CD4-positive, alpha-beta memory T cell (primary cell): ENCODE measurements at regions not wholly inside any gene's neighbourhood (a gene's known extent, or its start where the extent isn't known, plus 50 kb on each side); places are given as distances from the start of the nearest gene placed in this dataset.

Experiments used
- CTCF ChIA-PET: fragments of 350-600 bp; sonication (Branson Sonifier 250); formaldehyde crosslinking; loops from one replicate; lab custom pipeline; 2021; ENCODE audit warnings: inconsistent platforms; ENCODE audit not compliant: partially characterized antibody; lab: Charles Lee
- POLR2A ChIA-PET: fragments of 350-600 bp; sonication (Branson Sonifier 250); formaldehyde crosslinking; loops from one replicate; lab custom pipeline; 2021; ENCODE audit not compliant: partially characterized antibody; lab: Charles Lee
- DNase-seq, 5 donors: peaks; one replicate each; pipeline versions ENCODE4 v3.0.0 to v3.0.0-alpha.2; 2020 to 2022; ENCODE audit warnings: mixed read lengths in 1 of 5
- H3K27ac ChIP-seq: one replicate; pipeline ENCODE4 v1.7.0; 2013; ENCODE audit warnings: low read depth, low read length
- H3K27me3 ChIP-seq: 2 replicates; pipeline ENCODE4 v1.7.0; 2013; ENCODE audit warnings: mild to moderate bottlenecking, low read length, moderate library complexity; ENCODE audit not compliant: insufficient read depth
- H3K36me3 ChIP-seq: 2 replicates; pipeline ENCODE4 v1.7.0; 2013; ENCODE audit warnings: mild to moderate bottlenecking, low read length, moderate library complexity; ENCODE audit not compliant: insufficient read depth
- H3K4me1 ChIP-seq: 2 replicates; pipeline ENCODE4 v1.7.0; 2013; ENCODE audit warnings: mild to moderate bottlenecking, low read length, moderate library complexity; ENCODE audit not compliant: insufficient read depth
- H3K4me3 ChIP-seq, 2 donors: one replicate each; pipeline ENCODE4 v1.7.0; 2013; ENCODE audit warnings: low read length in 2 of 2, mild to moderate bottlenecking in 1 of 2
- H3K9me3 ChIP-seq, 2 donors: one replicate each; pipeline ENCODE4 v1.7.0; 2013; ENCODE audit warnings: low read length in 2 of 2, control low read depth in 1 of 2; ENCODE audit not compliant: control insufficient read depth in 1 of 2
- H3K27ac Mint-ChIP-seq, 7 donors: one replicate each; pipeline ENCODE4 v1.8.0; 2020 to 2021; ENCODE audit warnings: mixed read lengths in 7 of 7, mild to moderate bottlenecking in 6 of 7, inconsistent platforms in 3 of 7, moderate library complexity in 3 of 7
- H3K27me3 Mint-ChIP-seq, 2 donors: one replicate each; pipeline ENCODE4 v1.8.0; 2020 to 2021; ENCODE audit warnings: mixed read lengths in 2 of 2
- H3K36me3 Mint-ChIP-seq, 2 donors: one replicate each; pipeline ENCODE4 v1.8.0; 2020 to 2021; ENCODE audit warnings: mixed read lengths in 2 of 2, inconsistent platforms in 1 of 2, mild to moderate bottlenecking in 1 of 2
- H3K4me1 Mint-ChIP-seq, 4 donors: one replicate each; pipeline ENCODE4 v1.8.0; 2020 to 2021; ENCODE audit warnings: mixed read lengths in 4 of 4, mild to moderate bottlenecking in 1 of 4
- H3K4me3 Mint-ChIP-seq, 8 donors: one replicate each; pipeline ENCODE4 v1.8.0; 2020 to 2021; ENCODE audit warnings: mixed read lengths in 8 of 8, mild to moderate bottlenecking in 7 of 8, moderate library complexity in 6 of 8, inconsistent platforms in 3 of 8
- H3K9me3 Mint-ChIP-seq, 8 donors: one replicate each; pipeline ENCODE4 v1.8.0; 2020 to 2021; ENCODE audit warnings: mixed read lengths in 8 of 8, mild to moderate bottlenecking in 5 of 8, inconsistent platforms in 3 of 8, moderate library complexity in 1 of 8
- intact Hi-C: fragments of 100-400 bp; cut with micrococcal nuclease; formaldehyde crosslinking; loops from one replicate; pipeline ENCODE4 v1.15.1; 2023

- H3K27ac ChIP-seq = no peak overlapping the region
- no peak for DNase-seq
- Mint-ChIP-seq H3K27me3 (no peaks in the 10 kb centered on the region), H3K4me3 (no peak overlapping the region), H3K9me3 (peaks cover 0 to 2% (median 0%) of the 10 kb centered on the region in 8 donors), H3K27ac (no peak overlapping the region), H3K36me3 (no peaks in the 10 kb centered on the region), H3K4me1 (no peaks in the 10 kb centered on the region)
- no peaks in the 10 kb centered on the region for H3K27me3 ChIP-seq
- intact Hi-C loops = no loop called here
- ChIA-PET CTCF (no interaction called here), POLR2A (no interaction called here)
- no peaks in the 10 kb centered on the region for H3K9me3 ChIP-seq
- H3K4me3 ChIP-seq = no peak overlapping the region
- H3K36me3 ChIP-seq = no peaks in the 10 kb centered on the region
- no peaks in the 10 kb centered on the region for H3K4me1 ChIP-seq
Measured at GRCh38 chr2:16134436-16135165, 194.3 kb downstream of the MYCN start.

GRCh38 chr2:16130906-16131400 lies 190.6 kb downstream of the MYCN start:
- Histone ChIP-seq H3K36me3 (no peaks in the 10 kb centered on the region), H3K27ac (no peak overlapping the region), H3K9me3 (no peaks in the 10 kb centered on the region), H3K27me3 (no peaks in the 10 kb centered on the region), H3K4me3 (no peak overlapping the region), H3K4me1 (no peaks in the 10 kb centered on the region)
- intact Hi-C loops = no loop called here
- Mint-ChIP-seq H3K27me3 (no peaks in the 10 kb centered on the region), H3K27ac (no peak overlapping the region), H3K4me1 (no peaks in the 10 kb centered on the region), H3K4me3 (no peak overlapping the region), H3K9me3 (peaks cover 0 to 2% (median 0%) of the 10 kb centered on the region in 8 donors), H3K36me3 (no peaks in the 10 kb centered on the region)
- no peak for DNase-seq
- ChIA-PET POLR2A (no interaction called here), CTCF (no interaction called here)

GRCh38 chr2:16130541-16130880 lies 190.2 kb downstream of the MYCN start:
- POLR2A ChIA-PET = no interaction called here
- Mint-ChIP-seq H3K4me1 (no peaks in the 10 kb centered on the region), H3K27ac (no peak overlapping the region), H3K27me3 (no peaks in the 10 kb centered on the region), H3K36me3 (no peaks in the 10 kb centered on the region), H3K9me3 (peaks cover 0 to 2% (median 0%) of the 10 kb centered on the region in 8 donors), H3K4me3 (no peak overlapping the region)
- DNase-seq = no peak
- Histone ChIP-seq H3K27ac (no peak overlapping the region), H3K4me3 (no peak overlapping the region), H3K36me3 (no peaks in the 10 kb centered on the region), H3K27me3 (no peaks in the 10 kb centered on the region), H3K4me1 (no peaks in the 10 kb centered on the region), H3K9me3 (no peaks in the 10 kb centered on the region)
- CTCF ChIA-PET = no interaction called here
- intact Hi-C loops = no loop called here

- DNase-seq = no peak
- H3K4me1 Mint-ChIP-seq = no peaks in the 10 kb centered on the region
- no peak overlapping the region for H3K4me3 Mint-ChIP-seq
- ChIA-PET CTCF (no interaction called here), POLR2A (no interaction called here)
- H3K4me1 ChIP-seq = no peaks in the 10 kb centered on the region
- H3K27me3 ChIP-seq = no peaks in the 10 kb centered on the region
- H3K9me3 Mint-ChIP-seq = peaks cover 0 to 2% (median 0%) of the 10 kb centered on the region in 8 donors
- H3K36me3 ChIP-seq = no peaks in the 10 kb centered on the region
- H3K9me3 ChIP-seq = no peaks in the 10 kb centered on the region
- H3K27ac ChIP-seq = no peak overlapping the region
- H3K4me3 ChIP-seq = no peak overlapping the region
- H3K27me3 Mint-ChIP-seq = no peaks in the 10 kb centered on the region
- no peaks in the 10 kb centered on the region for H3K36me3 Mint-ChIP-seq
- H3K27ac Mint-ChIP-seq = no peak overlapping the region
- intact Hi-C loops = no loop called here
Measured at GRCh38 chr2:16129716-16130540, 189.6 kb downstream of the MYCN start.

GRCh38 chr2:16128746-16129610 lies 188.6 kb downstream of the MYCN start:
- H3K27me3 Mint-ChIP-seq = no peaks in the 10 kb centered on the region
- Histone ChIP-seq H3K4me3 (no peak overlapping the region), H3K27me3 (no peaks in the 10 kb centered on the region), H3K27ac (no peak overlapping the region), H3K4me1 (no peaks in the 10 kb centered on the region), H3K36me3 (no peaks in the 10 kb centered on the region), H3K9me3 (no peaks in the 10 kb centered on the region)
- POLR2A ChIA-PET = no interaction called here
- no peaks in the 10 kb centered on the region for H3K36me3 Mint-ChIP-seq
- no peak overlapping the region for H3K4me3 Mint-ChIP-seq
- H3K9me3 Mint-ChIP-seq = peaks cover 0 to 2% (median 0%) of the 10 kb centered on the region in 8 donors
- no peak overlapping the region for H3K27ac Mint-ChIP-seq
- CTCF ChIA-PET = no interaction called here
- no peak for DNase-seq
- intact Hi-C loops = no loop called here
- H3K4me1 Mint-ChIP-seq = no peaks in the 10 kb centered on the region

- intact Hi-C loops = no loop called here
- H3K9me3 ChIP-seq = no peaks in the 10 kb centered on the region
- no peaks in the 10 kb centered on the region for H3K27me3 ChIP-seq
- Mint-ChIP-seq H3K36me3 (no peaks in the 10 kb centered on the region), H3K4me3 (no peak overlapping the region), H3K27ac (no peak overlapping the region), H3K4me1 (no peaks in the 10 kb centered on the region), H3K27me3 (no peaks in the 10 kb centered on the region), H3K9me3 (peaks cover 0 to 2% (median 0%) of the 10 kb centered on the region in 8 donors)
- H3K36me3 ChIP-seq = no peaks in the 10 kb centered on the region
- ChIA-PET CTCF (interaction anchor here (1.4 kb wide), 1 partner anchor 12 kb away, joined by 4 read pairs; no protein-coding TSS in a partner anchor), POLR2A (no interaction called here)
- H3K4me1 ChIP-seq = no peaks in the 10 kb centered on the region
- no peak for DNase-seq
- H3K4me3 ChIP-seq = no peak overlapping the region
- no peak overlapping the region for H3K27ac ChIP-seq
Measured at GRCh38 chr2:16127958-16128357, 187.6 kb downstream of the MYCN start.
